Heart left ventricle (tissue), 16 donors: ENCODE measurements at regions not wholly inside any gene's neighbourhood (a gene's known extent, or its start where the extent isn't known, plus 50 kb on each side); places are given as distances from the start of the nearest gene placed in this dataset.

ENCODE experiments used
- ATAC-seq, 4 donors: fragments of 200-7000 bp; cut with Tn5 transposase; one replicate each; pipeline ENCODE4 v1.9.1; 2020 to 2022; ENCODE audit warnings: moderate library complexity in 4 of 4, mild to moderate bottlenecking in 3 of 4, moderate number of reproducible peaks in 1 of 4
- DNase-seq, 5 donors: peaks; one replicate each; pipeline ENCODE4 v3.0.0-alpha.2; 2020
- H3K27ac ChIP-seq, 12 donors: fragments of 200-600 bp; sonication (generic) in 4 of 12; one replicate each; pipeline versions ENCODE4 v1.5.0 to v1.8.0; 2016 to 2022; ENCODE audit warnings: mild to moderate bottlenecking in 2 of 12
- H3K27me3 ChIP-seq, 9 donors: fragments of 200-600 bp; sonication (generic) in 2 of 9; one replicate each; pipeline versions ENCODE4 v1.5.1 to v1.8.0; 2016 to 2022; ENCODE audit warnings: mild to moderate bottlenecking in 3 of 9
- H3K36me3 ChIP-seq, 9 donors: fragments of 200-600 bp; sonication (generic) in 2 of 9; one replicate each; pipeline versions ENCODE4 v1.5.0 to v1.8.0; 2018 to 2022; ENCODE audit warnings: mild to moderate bottlenecking in 2 of 9
- H3K4me1 ChIP-seq, 12 donors: fragments of 200-600 bp; sonication (generic) in 4 of 12; one replicate each; pipeline versions ENCODE4 v1.5.0 to v1.8.0; 2016 to 2022; ENCODE audit warnings: mild to moderate bottlenecking in 3 of 12
- H3K4me3 ChIP-seq, 12 donors: fragments of 200-600 bp; sonication (generic) in 4 of 12; one replicate each; pipeline versions ENCODE4 v1.5.0 to v1.8.0; 2017 to 2022; ENCODE audit warnings: mild to moderate bottlenecking in 9 of 12, moderate library complexity in 4 of 12
- H3K9me3 ChIP-seq, 12 donors: fragments of 200-600 bp; sonication (generic) in 4 of 12; one replicate each; pipeline versions ENCODE4 v1.5.0 to v1.8.0; 2016 to 2022; ENCODE audit warnings: mild to moderate bottlenecking in 1 of 12
- CTCF ChIP-seq, 12 donors: fragments of 200-600 bp; sonication (generic) in 4 of 12; IDR thresholded peaks; one replicate each; pipeline versions ENCODE4 v1.5.0 to v1.8.0; 2018 to 2022; ENCODE audit warnings: antibody characterized with exemption in 12 of 12, mild to moderate bottlenecking in 5 of 12
- POLR2A ChIP-seq, 2 donors: fragments of 450-650 bp; IDR thresholded peaks; one replicate each; pipeline ENCODE4 v1.6.1; 2017; ENCODE audit warnings: antibody characterized with exemption in 2 of 2, mild to moderate bottlenecking in 2 of 2, moderate library complexity in 2 of 2
- WGBS, 4 donors: extraction: QIAGEN DNeasy Blood & Tissue Kit in 2 of 4; methylation state at CpG; one replicate each; pipeline versions ENCODE4 v1.1.5 to v1.1.7; 2013 to 2018; 5-methylcytosine and 5-hydroxymethylcytosine counted together
- intact Hi-C, 10 donors: fragments of 100-400 bp; cut with DNase I; formaldehyde crosslinking; loops; one replicate each; pipeline versions ENCODE4 v1.11.1 to v1.14.2; 2022
- donor health status: ischemic (EF 13 %, LVEDD 7.1; RV severe dilation, severe dysfunction).
- donor health status: healthy with polysubstance abuse.
- donor health status: DM: no; HTN: yes; CAD: no.
- donor health status: DM: no; HTN: no; CAD: no.
- donor health status: ischemic (EF 25% LVEDD 6.9; RV normal size, moderate dysfunction).
- donor health status: ischemic (EF 25% LVEDD 5.7; RV mildly dilated, moderate dysfunction).
- donor health status: healthy.
- donor health status: DM: yes; HTN: yes; CAD: no.
- donor health status: ischemic (EF 35%, LVEDD 5.7; RV mildly dilated, moderate dysfunction).
- donor health status: nonischemic (EF 11% LVEDD 7.7; RV severe dilation, severe dysfunction).
- donor health status: DM: yes; HTN: yes; CAD: no.
- donor health status: PGD.
- donor health status: ischemic (EF 29% LVEDD 5.4; RV normal size, mild dysfunction).
- donor health status: nonischemic (EF 23%, LVEDD 6.1; RV moderate dilation, normal function).

DNA sequence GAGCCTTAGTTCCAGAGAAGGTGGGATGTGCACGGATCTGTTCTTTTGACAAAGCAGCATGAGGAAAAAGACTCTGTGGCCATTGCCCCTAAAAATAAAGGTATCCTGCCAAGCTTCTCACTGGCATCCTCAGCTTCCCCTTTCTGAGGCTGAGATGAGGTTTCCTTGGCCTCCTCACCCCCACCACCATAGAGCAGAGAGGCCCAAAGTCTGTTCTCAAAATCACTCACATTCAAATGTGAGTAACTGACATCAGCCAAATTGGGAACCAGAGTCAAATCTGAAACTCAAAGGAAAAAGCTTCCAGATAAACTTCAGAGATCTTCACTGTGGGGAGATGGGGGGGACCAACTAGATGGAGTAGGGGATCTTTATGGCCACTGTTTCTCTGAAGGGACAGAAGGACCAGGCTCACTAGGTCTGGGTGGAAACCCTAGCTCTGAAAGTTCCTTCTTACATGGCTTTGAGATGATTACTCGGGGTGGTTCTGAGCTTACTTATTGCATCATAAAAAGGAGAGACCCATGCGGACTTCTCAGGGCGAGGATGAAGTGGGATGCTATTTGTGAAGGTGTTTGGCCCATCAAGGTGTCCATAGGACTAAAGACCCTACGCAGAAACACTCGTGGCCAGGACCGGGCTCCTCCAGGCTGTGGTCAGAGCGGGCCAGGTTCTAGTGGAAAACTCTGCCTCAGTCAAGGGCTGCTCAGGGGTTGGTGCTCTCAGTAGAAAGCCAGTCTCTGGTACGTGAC lies 61.5 kb upstream of the MEF2A start:
- Histone ChIP-seq H3K4me3 (no peak overlapping the region), H3K4me1 (peaks cover 3 to 62% (median 32%) of the 10 kb centered on the region in 12 donors), H3K27me3 (no peaks in the 10 kb centered on the region), H3K27ac (peak overlapping the region in 6 of 12 donors; percentile 3 to 64 (median 42)), H3K9me3 (no peaks in the 10 kb centered on the region), H3K36me3 (no peaks in the 10 kb centered on the region)
- intact Hi-C loops, result loop anchor here in 2 of 10 donors (10.0 kb wide), 2 partner anchors 61 to 99 kb away; partner anchors contain the start of gene MEF2A (in 1 of the 2)
- ATAC-seq, result no peak
- TF ChIP-seq CTCF (IDR thresholded peaks at IDR 0.05), result no peak
- TF ChIP-seq POLR2A (IDR thresholded peaks at IDR 0.05), result no peak
- WGBS, 4 donors, result 87 to 94% (median 90%) methylated on average over 9 of the region's 9 CpGs
- no peak for DNase-seq

GRCh38 chr15:99504823-99505551 lies 60.8 kb upstream of the MEF2A start:
- TF ChIP-seq POLR2A (IDR thresholded peaks at IDR 0.05) (no peak), CTCF (IDR thresholded peaks at IDR 0.05) (peak in 7 of 12 donors; percentile 11 to 38 (median 17))
- peak overlapping the region in 6 of 12 donors; percentile 3 to 64 (median 42) for H3K27ac ChIP-seq
- 60 to 76% (median 67%) methylated on average over 8 of the region's 8 CpGs for WGBS, 4 donors
- ATAC-seq (no peak), DNase-seq (no peak)
- H3K36me3 ChIP-seq, result no peaks in the 10 kb centered on the region
- no peak overlapping the region for H3K4me3 ChIP-seq
- H3K9me3 ChIP-seq, result no peaks in the 10 kb centered on the region
- peaks cover 3 to 70% (median 32%) of the 10 kb centered on the region in 12 donors for H3K4me1 ChIP-seq
- intact Hi-C loops, result loop anchor here in 9 of 10 donors (5.0 to 10.0 kb wide), 7 partner anchors 48 to 100 kb away; partner anchors contain the start of gene MEF2A (in 4 of the 9)
- H3K27me3 ChIP-seq, result no peaks in the 10 kb centered on the region

DNA sequence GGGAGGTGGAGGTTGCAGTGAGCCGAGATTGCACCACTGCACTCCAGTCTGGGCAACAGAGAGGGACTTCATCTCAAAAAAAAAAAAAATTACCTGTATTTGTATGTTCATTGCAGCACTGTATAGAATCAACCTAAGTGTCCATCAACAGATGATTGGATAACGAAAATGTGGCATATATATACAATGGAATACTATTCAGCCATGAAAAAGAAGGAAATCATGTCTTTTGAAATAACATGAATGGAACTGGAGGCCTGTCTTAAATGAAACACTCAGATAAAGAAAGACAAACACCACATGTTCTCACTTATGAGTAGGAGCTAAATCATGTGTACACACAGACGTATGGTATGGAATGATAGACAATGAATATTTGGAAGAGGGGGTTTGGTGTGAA lies 59.4 kb upstream of the MEF2A start:
- ATAC-seq (no peak), DNase-seq (no peak)
- Histone ChIP-seq H3K36me3 (no peaks in the 10 kb centered on the region), H3K4me3 (no peak overlapping the region), H3K9me3 (no peaks in the 10 kb centered on the region), H3K27me3 (no peaks in the 10 kb centered on the region), H3K27ac (peak overlapping the region in 5 of 12 donors; percentile 64 to 87 (median 80)), H3K4me1 (peaks cover 3 to 81% (median 34%) of the 10 kb centered on the region in 12 donors)
- WGBS, 4 donors, result 89 to 94% (median 93%) methylated on average over 3 of the region's 3 CpGs
- TF ChIP-seq POLR2A (IDR thresholded peaks at IDR 0.05), result no peak
- no peak for TF ChIP-seq CTCF (IDR thresholded peaks at IDR 0.05)
- intact Hi-C loops, result loop anchor here (2.0 to 10.0 kb wide), 10 partner anchors 20 to 102 kb away; partner anchors contain the start of gene MEF2A (in 6 of the 10)

DNA sequence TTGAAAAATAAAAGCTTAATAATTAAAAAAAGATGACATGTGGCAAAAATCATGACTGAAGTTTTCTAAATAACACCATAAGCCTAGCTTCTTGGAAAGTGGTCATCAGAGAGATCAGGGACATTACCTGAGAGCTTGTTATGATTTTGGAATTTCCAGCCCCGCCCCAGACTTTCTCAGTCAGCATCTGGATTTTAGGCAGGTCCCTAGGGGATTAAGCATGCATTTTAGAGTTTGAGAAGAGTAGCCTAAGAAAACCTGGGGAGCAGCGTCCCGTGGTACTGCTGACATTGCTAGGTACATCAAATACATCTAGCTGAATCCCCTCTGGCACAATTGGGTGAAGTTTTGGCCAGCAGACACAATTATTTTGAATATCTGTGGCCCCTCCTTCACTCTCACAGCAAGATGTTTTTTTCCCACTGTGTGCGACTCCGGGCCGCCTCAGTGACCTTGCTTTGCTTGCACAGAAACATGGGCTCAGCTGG lies 58.7 kb upstream of the MEF2A start:
- Histone ChIP-seq H3K27me3 (no peaks in the 10 kb centered on the region), H3K4me3 (peak overlapping the region in 4 of 12 donors; percentile 3 to 20 (median 14)), H3K4me1 (peaks cover 3 to 87% (median 40%) of the 10 kb centered on the region in 12 donors), H3K27ac (peak overlapping the region; percentile 11 to 91 (median 80)), H3K36me3 (no peaks in the 10 kb centered on the region), H3K9me3 (no peaks in the 10 kb centered on the region)
- TF ChIP-seq CTCF (IDR thresholded peaks at IDR 0.05) (no peak), POLR2A (IDR thresholded peaks at IDR 0.05) (no peak)
- WGBS, 4 donors, result 29 to 38% (median 34%) methylated on average over 6 of the region's 6 CpGs
- intact Hi-C loops, result loop anchor here (2.0 to 10.0 kb wide), 10 partner anchors 20 to 102 kb away; partner anchors contain the start of gene MEF2A (in 6 of the 10)
- DNase-seq (no peak), ATAC-seq (no peak)
